ENCODE measurements at regions not wholly inside any gene's neighbourhood (a gene's known extent, or its start where the extent isn't known, plus 50 kb on each side); places are given as distances from the start of the nearest gene placed in this dataset.
A peak's percentile ranks its signal among the peaks of the same experiment; 100 is the strongest.

DNA sequence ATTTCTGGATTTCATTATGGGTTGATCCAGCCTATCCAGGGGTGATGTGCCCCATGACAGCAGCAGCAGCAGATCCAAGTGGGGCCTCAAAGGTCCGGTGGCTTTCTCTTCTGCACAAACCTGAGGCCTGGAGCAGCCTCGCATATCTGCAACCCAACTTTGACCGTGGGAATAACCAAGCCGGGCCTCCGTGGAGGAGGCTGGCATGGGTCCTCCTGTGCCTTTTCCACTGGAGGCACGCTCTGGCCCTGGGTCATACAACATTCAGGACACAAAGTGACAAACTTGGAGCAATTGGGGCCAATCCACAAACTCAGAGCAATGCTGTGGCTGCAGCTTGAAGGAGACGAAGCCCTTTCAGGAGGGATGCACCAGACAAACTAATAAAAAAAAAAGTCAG is 330.0 kb upstream of the MKI67 start:
- DNase-seq (ENCODE audit: insufficient read length, low spot score): no peak
- FAIRE-seq: no peak

DNA sequence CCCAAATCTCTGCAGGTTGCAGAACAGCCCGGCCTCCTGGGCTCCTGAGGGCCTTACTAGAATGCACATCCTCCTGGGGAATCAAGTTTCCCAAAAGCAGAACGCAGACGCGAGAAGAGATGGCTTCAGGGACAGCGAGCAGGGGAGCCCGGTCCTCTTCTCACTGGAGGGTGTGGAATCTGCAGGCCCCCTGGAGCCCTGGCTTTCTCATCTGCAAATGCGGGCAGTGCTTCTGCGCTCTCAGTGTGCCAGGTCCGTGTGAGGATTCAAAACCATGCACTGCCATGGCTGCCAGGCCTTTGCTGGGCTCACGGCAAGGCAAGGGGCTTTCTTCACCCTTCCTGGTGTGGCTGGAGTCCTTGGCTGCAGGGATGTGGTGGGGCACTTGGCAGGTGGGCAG is 330.9 kb upstream of the MKI67 start:
- DNase-seq (ENCODE audit: insufficient read length, low spot score) (no peak), FAIRE-seq (no peak)

DNA sequence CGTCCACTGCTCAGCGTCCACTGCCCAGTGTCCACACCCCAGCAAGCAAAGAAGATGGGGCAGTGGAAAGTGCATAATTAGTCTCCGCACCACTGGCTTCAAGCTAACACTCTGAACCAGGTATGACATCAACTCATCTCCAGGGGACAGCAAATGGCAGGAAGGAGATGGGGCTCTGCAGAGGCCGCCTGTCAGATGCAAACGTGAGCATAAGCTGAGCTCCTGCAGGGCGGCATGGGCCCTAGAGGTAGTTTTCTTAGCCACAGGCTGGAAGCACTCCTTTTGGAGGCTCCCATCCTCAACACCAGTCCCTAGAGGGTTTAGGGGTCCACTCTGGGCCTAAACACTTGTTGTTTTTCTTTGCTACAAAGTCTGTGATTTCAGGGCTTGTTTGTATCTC is 335.8 kb upstream of the MKI67 start:
- FAIRE-seq: no peak

DNA sequence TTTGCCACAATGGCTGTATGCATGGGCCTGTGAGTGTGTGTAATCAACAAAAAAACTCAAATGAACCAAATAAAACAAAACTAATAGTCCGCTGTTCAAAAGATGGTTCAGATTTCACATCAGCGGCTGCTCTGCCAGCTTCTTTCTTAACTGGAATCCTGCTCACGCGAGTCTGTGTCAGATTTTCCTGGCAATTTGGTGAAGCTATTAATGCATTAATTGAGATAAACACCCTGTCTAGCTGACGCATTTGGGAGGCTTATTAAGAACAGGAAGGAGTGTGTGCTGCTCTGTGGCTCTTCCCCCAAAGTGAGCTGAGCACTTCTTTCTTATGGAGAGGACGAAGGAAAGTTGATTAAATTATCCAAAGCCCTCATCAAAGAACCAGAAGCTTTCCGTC is 336.6 kb upstream of the MKI67 start:
- FAIRE-seq (no peak), DNase-seq (ENCODE audit: insufficient read length, low spot score) (no peak)

More for the DNA sequence above, 335.8 kb upstream of the MKI67 start:
- DNase-seq (ENCODE audit: insufficient read length, low spot score): no peak

DNA sequence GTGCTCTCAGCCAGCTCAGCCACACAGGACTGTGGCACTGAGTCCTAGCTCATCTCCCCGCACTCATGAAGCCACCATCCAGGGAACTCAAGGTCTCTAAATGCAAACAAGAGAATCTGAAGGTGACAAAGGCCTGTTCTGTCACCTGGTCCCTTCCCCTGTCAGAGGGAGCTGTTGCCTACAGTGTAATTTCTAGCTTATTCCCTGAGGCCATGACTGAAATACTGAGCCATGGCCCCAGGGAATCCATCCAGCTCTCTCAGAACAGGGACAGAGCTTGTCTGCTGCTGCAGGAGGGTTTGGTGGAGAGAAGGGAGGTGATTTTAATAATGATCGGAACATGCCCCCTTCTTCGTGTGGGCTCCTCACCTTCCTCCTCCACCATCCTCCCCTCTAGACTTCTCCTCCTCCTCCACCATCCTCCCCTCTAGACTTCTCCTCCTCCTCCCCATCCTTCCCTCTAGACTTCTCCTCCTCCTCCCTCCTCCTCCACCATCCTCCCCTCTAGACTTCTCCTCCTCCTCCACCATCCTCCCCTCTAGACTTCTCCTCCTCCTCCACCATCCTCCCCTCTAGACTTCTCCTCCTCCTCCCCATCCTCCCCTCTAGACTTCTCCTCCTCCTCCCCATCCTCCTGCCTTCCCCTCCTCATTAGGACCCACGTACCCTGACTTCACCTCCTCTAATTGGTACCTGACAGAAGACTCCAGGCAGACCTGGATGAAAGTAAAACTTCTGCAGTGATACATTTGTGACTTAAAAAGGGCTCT is 338.0 kb upstream of the MKI67 start:
- peak; percentile 98 for FAIRE-seq

DNA sequence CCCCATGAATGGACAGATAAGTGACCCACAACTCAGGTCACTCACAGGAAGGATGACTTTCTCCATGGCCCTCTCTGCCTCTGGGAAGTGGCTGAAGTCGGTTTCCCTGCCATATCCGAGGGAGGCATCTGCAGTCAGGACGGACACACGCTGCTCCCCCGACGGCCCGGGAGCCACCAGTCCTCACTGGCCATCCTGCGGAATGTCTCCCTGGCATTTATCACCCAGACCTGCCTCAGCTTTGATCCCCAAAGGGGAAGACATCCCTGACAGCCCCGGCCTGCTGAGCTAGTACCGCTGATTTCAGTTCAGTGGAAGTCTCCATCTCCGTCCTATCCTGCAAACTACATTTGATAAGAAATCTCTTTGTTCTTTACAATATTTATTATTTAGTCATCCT is 339.5 kb upstream of the MKI67 start:
- no peak for FAIRE-seq
- no peak for DNase-seq (ENCODE audit: insufficient read length, low spot score)

More for the DNA sequence above, 338.0 kb upstream of the MKI67 start:
- DNase-seq (ENCODE audit: insufficient read length, low spot score): no peak

DNA sequence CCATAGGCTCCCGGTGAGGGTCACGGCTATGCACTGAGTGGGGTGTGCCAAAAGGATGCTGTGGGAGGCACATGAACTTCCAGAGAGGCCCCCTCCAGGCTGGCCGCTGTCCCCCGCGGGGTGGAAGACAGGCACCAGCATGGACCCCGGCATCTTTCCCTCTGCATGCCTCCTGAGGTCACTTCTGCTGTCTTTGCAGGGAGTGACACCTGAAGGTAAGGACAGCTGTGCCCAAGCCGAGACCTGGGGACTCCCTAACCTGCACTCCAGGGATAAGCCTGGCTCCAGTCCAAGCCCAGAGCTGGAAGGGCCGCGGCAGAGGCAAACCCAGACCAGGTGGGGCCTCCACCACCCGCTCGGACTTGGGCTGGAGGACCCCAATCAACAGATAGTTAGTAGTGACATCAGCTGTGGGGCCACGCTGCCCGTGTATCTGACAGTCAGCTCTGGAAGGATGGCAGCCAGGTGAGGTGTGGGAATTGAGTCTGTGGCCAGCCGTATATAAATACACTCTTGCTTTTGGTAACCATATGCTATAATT is 340.7 kb upstream of the MKI67 start:
- FAIRE-seq (no peak), DNase-seq (ENCODE audit: insufficient read length, low spot score) (no peak)

DNA sequence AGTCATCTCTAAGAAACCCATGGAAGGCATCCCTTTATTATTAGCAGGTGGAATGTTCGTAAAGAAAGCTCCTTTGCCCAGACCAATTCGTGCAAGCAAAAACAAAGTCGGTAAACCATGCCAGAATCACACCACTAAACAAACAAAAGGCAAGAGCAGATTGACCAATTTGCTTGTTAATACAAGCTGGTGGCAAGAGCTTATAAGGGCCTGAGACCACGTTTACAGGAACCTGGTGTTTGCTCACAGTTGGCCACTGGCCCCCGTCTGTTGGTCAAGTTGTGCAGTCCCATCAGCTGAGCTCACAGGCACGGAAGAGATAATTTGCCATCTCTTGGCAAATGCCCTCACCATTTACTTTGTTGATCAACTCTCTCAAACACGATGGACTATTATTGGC is 342.2 kb upstream of the MKI67 start:
- FAIRE-seq (no peak), DNase-seq (ENCODE audit: insufficient read length, low spot score) (no peak)

DNA sequence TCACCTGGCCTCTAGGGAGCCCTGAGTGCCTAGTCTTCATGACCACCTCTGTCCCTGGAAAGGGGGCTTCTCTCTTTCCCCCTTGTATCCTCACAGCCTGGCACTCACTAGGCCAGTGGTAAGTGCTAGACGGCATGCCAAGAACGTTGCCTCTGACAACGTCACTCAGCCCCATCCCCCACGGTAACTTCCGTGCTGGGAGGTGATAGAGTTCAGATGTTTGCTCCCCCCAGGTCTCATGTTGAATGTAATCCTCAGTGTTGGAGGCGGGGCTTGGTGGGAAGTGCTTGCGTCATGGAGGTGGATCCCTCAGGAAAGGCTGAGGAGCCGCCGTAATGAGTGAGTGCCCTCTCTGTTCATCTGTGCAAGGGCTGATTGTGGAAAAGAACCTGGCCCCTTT is 343.3 kb upstream of the MKI67 start:
- FAIRE-seq: no peak
- no peak for DNase-seq (ENCODE audit: insufficient read length, low spot score)

DNA sequence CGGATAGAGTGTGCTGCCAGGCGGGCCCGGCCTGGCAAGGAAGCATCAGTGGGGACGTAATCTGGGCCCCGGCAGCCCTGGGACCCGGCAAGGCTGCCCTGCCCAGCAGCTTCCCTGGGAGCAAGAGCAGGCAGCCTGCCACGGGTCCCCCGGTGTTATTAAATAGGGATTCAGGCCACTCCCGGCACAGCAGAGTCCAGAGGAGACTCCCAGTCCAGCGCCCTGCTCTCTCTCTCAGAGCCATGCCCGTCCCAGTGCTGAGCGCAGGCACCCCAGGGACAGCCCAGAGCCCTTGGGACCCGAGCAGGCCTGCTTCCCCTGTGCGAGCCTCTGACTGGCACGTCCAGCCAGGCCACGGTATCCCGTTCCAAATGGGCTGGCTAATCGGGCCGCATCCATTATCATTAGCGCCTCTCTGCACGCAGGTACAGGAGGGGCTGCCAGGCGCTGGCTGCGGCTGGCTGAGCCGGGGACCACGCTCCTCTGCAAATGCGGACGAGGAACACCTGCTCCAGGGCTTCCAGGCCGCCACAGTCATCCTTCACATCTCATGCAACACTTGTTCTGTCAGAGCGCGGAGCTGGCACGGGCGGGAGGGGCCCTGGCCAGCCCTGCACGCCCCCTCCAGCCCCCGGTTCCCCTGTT is 344.2 kb upstream of the MKI67 start:
- DNase-seq (ENCODE audit: insufficient read length, low spot score) (no peak), FAIRE-seq (no peak)

DNA sequence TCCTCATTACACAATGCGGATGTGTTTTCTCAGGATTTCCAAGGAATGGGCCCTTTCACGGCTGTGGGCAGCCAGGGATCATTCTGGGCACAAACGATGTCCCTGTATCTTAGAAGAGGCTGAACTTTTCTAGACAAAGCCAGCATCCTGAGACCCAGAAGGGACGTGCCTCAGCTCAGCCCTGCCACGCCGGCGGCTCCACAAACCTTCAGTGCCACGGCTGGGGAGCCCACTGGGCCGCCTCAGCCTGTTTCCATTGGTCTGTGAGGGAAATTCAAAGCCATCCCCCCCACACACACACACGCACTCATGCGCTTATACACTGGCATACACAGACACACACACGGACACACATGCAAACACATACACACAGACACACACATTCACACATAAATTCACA is 344.9 kb upstream of the MKI67 start:
- FAIRE-seq: no peak
- DNase-seq (ENCODE audit: insufficient read length, low spot score): no peak

DNA sequence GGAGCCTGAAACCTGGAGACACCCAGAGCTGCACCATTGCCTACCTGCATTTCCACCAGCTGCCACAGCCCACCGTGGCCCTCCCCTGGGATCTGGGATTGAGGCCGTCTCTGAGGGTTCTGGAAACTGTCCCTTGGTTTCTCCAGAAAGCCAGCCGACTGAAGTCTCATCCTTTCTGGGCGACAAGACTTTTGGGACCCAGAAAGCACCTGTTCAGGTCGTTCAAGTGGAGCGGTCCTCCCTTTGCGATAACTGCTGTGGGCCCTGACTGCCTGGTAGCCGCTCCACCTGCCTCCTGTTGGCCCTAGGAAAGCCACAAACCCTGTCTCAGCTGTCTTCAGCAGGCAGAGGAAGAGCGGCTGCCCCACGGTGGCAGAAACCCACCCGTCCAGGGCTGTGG is 346.0 kb upstream of the MKI67 start:
- DNase-seq (ENCODE audit: insufficient read length, low spot score) (no peak), FAIRE-seq (no peak)

DNA sequence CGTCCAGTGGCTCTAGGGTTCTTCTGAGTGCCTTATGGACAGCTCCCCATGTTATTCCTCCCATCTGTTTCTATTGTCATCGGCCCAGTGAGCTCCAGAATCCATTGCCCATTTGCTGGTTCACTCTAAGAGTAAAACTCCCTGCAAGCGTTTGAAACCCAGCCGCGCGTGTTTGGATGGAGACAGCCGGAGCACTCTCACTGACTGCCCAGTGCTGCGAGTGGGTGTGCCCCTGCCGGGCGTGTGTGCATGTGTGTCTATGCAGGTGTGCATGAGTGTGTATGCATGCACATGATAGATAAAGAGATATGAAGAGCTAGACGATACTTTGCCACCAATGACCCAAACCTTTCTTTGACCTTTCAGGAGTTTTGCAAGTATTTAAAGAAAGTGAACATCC is 347.2 kb upstream of the MKI67 start:
- no peak for FAIRE-seq
- DNase-seq (ENCODE audit: insufficient read length, low spot score): no peak

DNA sequence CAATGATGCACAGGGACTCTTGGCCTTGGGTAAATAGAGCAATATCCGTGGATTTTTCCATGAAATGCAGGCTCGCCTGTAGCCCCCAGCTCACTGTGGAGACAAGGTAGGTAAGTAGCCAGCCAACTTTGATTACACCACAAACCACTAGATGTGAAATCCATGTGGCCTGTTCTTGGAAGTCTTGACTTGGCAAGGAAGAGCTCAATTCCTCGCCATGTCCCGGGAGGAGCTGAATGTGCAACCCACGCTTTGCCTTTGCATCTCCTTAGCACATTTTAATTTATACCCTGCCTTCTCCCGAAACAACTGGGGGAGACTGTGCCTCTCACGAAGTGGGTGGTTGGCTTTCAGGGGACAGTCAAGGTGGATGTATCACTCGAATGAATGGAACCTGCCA is 347.7 kb upstream of the MKI67 start:
- no peak for DNase-seq (ENCODE audit: insufficient read length, low spot score)
- no peak for FAIRE-seq

DNA sequence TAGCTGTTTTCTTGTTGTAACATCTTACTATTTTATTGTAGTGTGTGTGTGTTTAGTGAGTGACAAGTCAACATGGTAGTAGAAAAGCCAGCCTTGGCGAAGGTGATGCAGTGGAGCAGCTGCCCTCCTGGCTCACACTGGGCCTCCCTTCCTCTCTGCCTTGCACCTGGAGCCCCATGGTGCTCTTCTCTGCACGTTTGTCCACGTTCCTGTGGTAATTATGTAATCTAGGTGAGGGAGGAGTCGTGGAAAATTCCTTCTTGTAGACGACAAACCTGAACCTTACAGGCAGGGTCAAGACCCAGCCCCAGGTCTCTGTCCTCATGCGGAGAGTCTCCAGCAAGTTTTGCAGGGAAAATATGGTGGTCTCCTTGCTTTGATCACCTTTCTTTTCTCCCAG is 348.3 kb upstream of the MKI67 start:
- FAIRE-seq: no peak
- DNase-seq (ENCODE audit: insufficient read length, low spot score): no peak

DNA sequence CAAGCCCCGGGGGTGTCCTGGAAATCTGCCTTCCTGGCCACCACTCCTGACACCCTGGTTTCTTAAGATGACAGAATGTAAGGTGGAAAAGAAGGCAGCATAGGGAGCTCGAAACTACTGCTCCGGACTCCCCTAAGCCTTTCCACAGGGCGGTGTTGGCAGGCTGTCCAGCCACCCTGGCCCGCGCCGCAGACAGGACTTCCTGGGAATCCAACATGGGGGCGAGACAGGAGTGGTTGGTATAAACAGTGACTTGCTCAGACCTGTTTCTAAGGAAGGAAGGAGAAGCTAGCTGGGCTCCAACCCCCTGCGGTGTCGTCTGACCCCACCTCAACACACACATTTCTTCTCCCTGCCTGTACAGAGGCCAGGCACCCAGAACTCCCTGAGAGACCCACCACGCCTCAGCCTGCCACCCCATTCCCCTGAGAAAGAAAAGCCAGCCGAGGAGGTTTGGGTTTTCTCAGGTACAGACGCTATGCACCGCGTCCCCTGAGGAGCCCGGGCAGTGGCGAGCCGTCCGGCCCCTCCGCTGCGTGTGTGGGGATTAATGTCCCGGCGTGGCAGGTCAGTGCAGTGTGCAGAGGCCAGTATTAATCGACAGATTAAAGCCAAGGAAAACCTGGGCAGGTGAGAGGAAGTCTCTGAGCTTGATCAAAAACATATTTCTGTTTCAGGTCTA is 349.6 kb upstream of the MKI67 start:
- DNase-seq (ENCODE audit: insufficient read length, low spot score) (no peak), FAIRE-seq (no peak)

DNA sequence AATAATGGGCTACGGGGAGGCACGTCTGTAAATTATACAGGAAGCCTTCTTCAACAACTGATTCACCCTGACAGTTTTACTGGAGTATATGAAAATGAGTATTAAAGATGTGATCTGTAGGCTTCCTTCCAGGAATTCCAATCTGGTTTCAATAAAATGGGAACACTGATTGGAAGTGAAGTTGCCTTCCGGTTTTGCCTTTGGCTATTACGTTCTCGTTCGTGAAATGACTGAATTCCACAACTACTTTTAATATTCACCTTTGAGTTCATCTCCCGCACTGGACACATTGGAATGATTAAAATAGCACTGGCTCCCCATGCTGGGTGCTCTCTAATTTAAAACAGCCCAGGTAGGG is 350.1 kb upstream of the MKI67 start:
- no peak for FAIRE-seq
- no peak for DNase-seq (ENCODE audit: insufficient read length, low spot score)

DNA sequence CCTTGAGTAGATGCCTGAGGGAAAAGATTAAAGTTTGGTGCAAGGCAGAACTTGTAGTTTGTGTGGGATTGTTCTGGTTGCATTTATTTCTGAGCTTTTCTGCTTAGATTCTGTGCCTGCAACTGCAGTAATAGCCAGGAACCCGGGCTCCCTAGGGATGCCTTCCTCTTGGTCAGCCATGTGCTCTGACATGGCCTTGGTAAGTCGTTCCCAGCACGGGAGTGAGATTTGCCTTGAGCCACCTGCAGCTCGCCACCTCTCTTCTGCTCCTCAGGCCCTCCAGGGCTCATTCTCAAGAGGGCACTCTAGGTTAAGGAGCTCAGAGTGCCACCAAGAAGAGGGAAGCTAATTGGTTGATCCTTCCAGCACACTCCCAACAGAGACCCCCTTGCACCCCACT is 350.6 kb upstream of the MKI67 start:
- DNase-seq (ENCODE audit: insufficient read length, low spot score) (no peak), FAIRE-seq (no peak)

DNA sequence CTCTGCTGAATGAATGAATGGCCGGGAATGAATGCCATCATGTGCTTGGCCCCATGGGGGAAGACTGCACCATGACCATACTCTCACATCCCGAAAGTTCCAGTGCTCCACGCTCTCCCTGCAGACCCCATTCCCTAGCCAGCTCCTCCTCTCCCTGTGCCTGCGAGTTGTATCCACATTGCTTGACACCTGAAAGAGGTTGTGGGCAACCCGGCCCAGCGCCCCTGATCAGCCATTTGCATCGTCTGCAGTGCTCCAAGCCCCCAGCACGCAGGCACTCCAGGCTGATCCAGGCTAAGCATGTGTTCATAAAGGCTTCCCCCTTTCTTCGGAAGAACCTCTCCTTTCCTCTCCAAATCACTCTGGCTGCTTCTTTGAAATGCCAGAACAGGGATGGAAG is 354.4 kb upstream of the MKI67 start:
- DNase-seq (ENCODE audit: insufficient read length, low spot score): no peak
- FAIRE-seq: no peak

DNA sequence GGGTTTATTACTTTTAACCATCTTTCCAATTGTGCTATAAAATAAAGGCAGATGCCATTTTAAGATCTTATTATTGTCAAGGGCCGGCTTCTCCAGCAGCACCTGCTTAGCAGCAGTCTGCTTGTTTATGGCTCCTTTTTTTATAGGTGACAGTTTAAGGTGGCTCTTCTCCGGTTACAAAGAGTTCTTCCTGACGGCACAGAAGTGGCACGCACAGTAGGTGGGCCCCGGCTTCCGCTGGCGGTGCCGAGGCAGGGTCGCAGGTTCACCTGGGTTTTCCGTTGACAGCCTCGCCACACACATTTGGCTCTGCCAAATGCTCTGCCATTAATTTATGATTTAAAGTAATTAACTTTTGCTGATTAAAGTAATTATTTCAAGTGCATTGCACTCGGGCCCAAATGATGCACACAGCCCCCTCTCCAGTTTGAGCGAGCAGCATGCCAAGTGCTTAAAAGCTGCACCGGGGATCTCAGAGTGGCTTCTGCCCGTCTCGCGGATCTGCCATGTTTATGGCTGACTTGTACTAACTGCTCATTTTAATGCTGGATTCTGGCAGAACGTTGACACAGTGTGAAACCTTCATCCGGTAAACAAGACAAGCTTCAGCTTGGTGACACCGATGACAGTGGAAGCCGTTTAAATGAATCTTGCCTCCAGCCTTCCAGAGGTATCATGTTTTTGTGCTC is 355.1 kb upstream of the MKI67 start:
- no peak for FAIRE-seq
- no peak for DNase-seq (ENCODE audit: insufficient read length, low spot score)

DNA sequence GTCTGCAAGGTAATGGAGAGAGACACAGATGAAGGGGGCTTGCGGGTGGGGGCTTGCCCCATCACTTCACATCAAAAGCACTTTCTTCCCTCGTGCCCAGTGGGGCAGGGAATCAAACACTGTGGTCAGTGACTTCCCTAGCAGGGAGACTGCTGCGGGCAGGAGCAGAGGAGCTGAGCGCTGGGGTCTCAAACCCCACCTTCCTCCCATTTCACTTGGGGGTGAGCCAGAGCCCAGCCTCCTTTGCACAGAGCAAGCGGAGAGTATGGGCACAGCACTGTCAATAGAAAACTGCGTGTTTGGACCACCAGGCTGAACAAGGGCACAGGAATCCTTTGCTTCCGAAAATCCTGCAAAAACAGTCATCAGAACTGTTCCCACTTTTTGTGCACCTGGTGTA is 355.8 kb upstream of the MKI67 start:
- DNase-seq (ENCODE audit: insufficient read length, low spot score) (no peak), FAIRE-seq (no peak)
